SK-N-SH (cell line): ENCODE measurements at regions not wholly inside any gene's neighbourhood (a gene's known extent, or its start where the extent isn't known, plus 50 kb on each side); places are given as distances from the start of the nearest gene placed in this dataset.

Experiments
- CTCF ChIA-PET: fragments of 300-600, 350-600 bp; formaldehyde crosslinking; extraction: SDS; loops from one replicate; lab custom pipeline; 2021; lab: Yijun Ruan, JAX
- POLR2A ChIA-PET: fragments of 350-600 bp; sonication (Branson Sonifier 250); formaldehyde crosslinking; extraction: SDS; loops from one replicate; lab custom pipeline; 2020; ENCODE audit warnings: antibody characterized with exemption, inconsistent platforms; lab: Yijun Ruan, JAX
- DNase-seq: peaks from one replicate; pipeline ENCODE4 v3.0.0; 2012
- H2AFZ ChIP-seq: fragments of 200-600 bp; sonication (generic); 2 replicates; pipeline ENCODE4 v1.8.1; 2016; ENCODE audit warnings: antibody characterized with exemption, mild to moderate bottlenecking, low read depth
- H3F3A ChIP-seq: fragments of 200-600 bp; sonication (generic); replicated peaks from 2 replicates; pipeline ENCODE3; 2016; ENCODE audit warnings: antibody characterized with exemption, mild to moderate bottlenecking; ENCODE audit not compliant: insufficient read depth
- H3K27ac ChIP-seq, 2 experiments: fragments of 200-500 bp in 1 of 2; fragments of 200-600 bp in 1 of 2; sonication (Bioruptor generic) in 1 of 2; sonication (generic), shearing (Covaris generic) in 1 of 2; 2 replicates each; pipeline versions ENCODE4 v1.5.1 to v1.6.1; 2014 to 2016; ENCODE audit warnings: low read depth in 2 of 2, inconsistent platforms in 1 of 2, low read length in 1 of 2, mild to moderate bottlenecking in 1 of 2, mixed read lengths in 1 of 2
- H3K27me3 ChIP-seq: fragments of 200-600 bp; sonication (generic), shearing (Covaris generic); 2 replicates; pipeline ENCODE4 v1.6.1; 2016; ENCODE audit warnings: mixed run types; ENCODE audit not compliant: insufficient read depth
- H3K36me3 ChIP-seq, 2 experiments: fragments of 200-500 bp in 1 of 2; fragments of 200-600 bp in 1 of 2; sonication (Bioruptor generic) in 1 of 2; sonication (generic) in 1 of 2; replicated peaks in 1 of 2; 2 replicates each; pipeline versions ENCODE3 to v1.5.1; 2014 to 2016; ENCODE audit warnings: low read length in 1 of 2, mild to moderate bottlenecking in 1 of 2; ENCODE audit not compliant: insufficient read depth in 2 of 2, control insufficient read depth in 1 of 2
- H3K4me1 ChIP-seq, 2 experiments: fragments of 200-500 bp in 1 of 2; fragments of 200-600 bp in 1 of 2; sonication (Bioruptor generic) in 1 of 2; sonication (generic), shearing (Covaris generic) in 1 of 2; 2 replicates each; pipeline versions ENCODE4 v1.5.1 to v1.6.1; 2014 to 2016; ENCODE audit warnings: low read depth in 1 of 2, low read length in 1 of 2, mixed run types in 1 of 2; ENCODE audit not compliant: insufficient read depth in 2 of 2, control insufficient read depth in 1 of 2
- H3K4me2 ChIP-seq: fragments of 200-600 bp; sonication (generic), shearing (Covaris generic); 2 replicates; pipeline ENCODE4 v1.6.1; 2017; ENCODE audit warnings: mixed run types
- H3K4me3 ChIP-seq, 2 experiments: fragments of 200-500 bp in 1 of 2; fragments of 200-600 bp in 1 of 2; sonication (Bioruptor generic) in 1 of 2; sonication (generic), shearing (Covaris generic) in 1 of 2; 2 replicates each; pipeline versions ENCODE4 v1.5.1 to v1.8.1; 2014 to 2016; ENCODE audit warnings: low read depth in 2 of 2, inconsistent platforms in 1 of 2, low read length in 1 of 2, mild to moderate bottlenecking in 1 of 2, mixed read lengths in 1 of 2, moderate library complexity in 1 of 2
- H3K79me2 ChIP-seq: fragments of 200-600 bp; sonication (generic); 2 replicates; pipeline ENCODE4 v1.8.1; 2017; ENCODE audit warnings: mild to moderate bottlenecking; ENCODE audit not compliant: insufficient read depth
- H3K9ac ChIP-seq: fragments of 200-600 bp; sonication (generic); 2 replicates; pipeline ENCODE4 v1.6.1; 2017; ENCODE audit warnings: mixed run types
- H3K9me2 ChIP-seq: fragments of 200-600 bp; sonication (generic); 2 replicates; pipeline ENCODE4 v1.6.1; 2017; ENCODE audit warnings: mixed run types
- H3K9me3 ChIP-seq: fragments of 200-600 bp; sonication (generic); 2 replicates; pipeline ENCODE4 v1.6.1; 2017; ENCODE audit warnings: mixed run types, mild to moderate bottlenecking, moderate library complexity
- H4K20me1 ChIP-seq: fragments of 200-600 bp; sonication (generic); 2 replicates; pipeline ENCODE4 v1.6.1; 2017; ENCODE audit warnings: mild to moderate bottlenecking, mixed run types; ENCODE audit not compliant: insufficient read depth
- EZH2phosphoT487 ChIP-seq: fragments of 200-600 bp; sonication (generic); IDR thresholded peaks from 2 replicates; pipeline ENCODE4 v1.6.1; 2017; ENCODE audit warnings: low read depth, mixed run types, mild to moderate bottlenecking, antibody characterized with exemption, moderate library complexity, borderline replicate concordance
- FOXM1 ChIP-seq: IDR thresholded peaks from 2 replicates; pipeline ENCODE4 v1.4.0; 2012; ENCODE audit warnings: low read depth, mild to moderate bottlenecking
- IRF3 ChIP-seq: fragments of 150-350 bp; IDR thresholded peaks from 2 replicates; pipeline ENCODE4 v1.6.1; 2016; ENCODE audit warnings: mild to moderate bottlenecking, low read depth, low read length
- MAX ChIP-seq: IDR thresholded peaks from 2 replicates; pipeline ENCODE4 v1.4.0; 2012; ENCODE audit warnings: low read depth
- NFIC ChIP-seq: IDR thresholded peaks from 2 replicates; pipeline ENCODE4 v1.4.0; 2012; ENCODE audit warnings: borderline replicate concordance
- NRF1 ChIP-seq: IDR thresholded peaks from 2 replicates; pipeline ENCODE4 v1.6.1; 2012; ENCODE audit warnings: low read depth, mild to moderate bottlenecking, low read length
- PBX3 ChIP-seq: IDR thresholded peaks from 2 replicates; pipeline ENCODE4; 2012
- RCOR1 ChIP-seq: fragments of 150-350 bp; IDR thresholded peaks from 2 replicates; pipeline ENCODE4 v1.6.1; 2017; ENCODE audit warnings: antibody characterized with exemption, low read length
- RXRA ChIP-seq: IDR thresholded peaks from 2 replicates; pipeline ENCODE4 v1.4.0; 2012; ENCODE audit warnings: low read depth, mild to moderate bottlenecking, borderline replicate concordance
- USF1 ChIP-seq: IDR thresholded peaks from 2 replicates; pipeline ENCODE4 v1.4.0; 2012; ENCODE audit warnings: low read depth, borderline replicate concordance
- USF2 ChIP-seq: fragments of 150-350 bp; IDR thresholded peaks from 2 replicates; pipeline ENCODE4 v1.6.1; 2017; ENCODE audit warnings: antibody characterized with exemption, low read length, low read depth, borderline replicate concordance
- ZBTB33 ChIP-seq: IDR thresholded peaks from 2 replicates; pipeline ENCODE4 v1.4.0; 2012; ENCODE audit warnings: low read depth, borderline replicate concordance
- WGBS: methylation state at CpG from one replicate; pipeline ENCODE4 v1.1.6; 2017; ENCODE audit warnings: low lambda C conversion rate; 5-methylcytosine and 5-hydroxymethylcytosine counted together

GRCh38 chr3:145190761-145191160 lies 970.2 kb downstream of the PLOD2 start:
- no peak for DNase-seq
- no peak overlapping the region for H3K4me2 ChIP-seq
- no peaks in the 10 kb centered on the region for H3K36me3 ChIP-seq
- no peaks in the 10 kb centered on the region for H3K79me2 ChIP-seq
- no peaks in the 10 kb centered on the region for H3F3A ChIP-seq
- ChIA-PET CTCF (no interaction called here), POLR2A (no interaction called here)
- H3K9ac ChIP-seq, result no peak overlapping the region
- TF ChIP-seq IRF3 (no peak), RCOR1 (no peak), NFIC (no peak), RXRA (no peak), FOXM1 (no peak), MAX (no peak), ZBTB33 (no peak), NRF1 (no peak), USF1 (no peak), PBX3 (no peak), EZH2phosphoT487 (no peak), USF2 (no peak)
- no peak overlapping the region for H2AFZ ChIP-seq
- H3K4me3 ChIP-seq, result no peak overlapping the region
- no peaks in the 10 kb centered on the region for H3K27me3 ChIP-seq
- H3K9me2 ChIP-seq, result no peaks in the 10 kb centered on the region
- no peak overlapping the region for H3K27ac ChIP-seq
- no peaks in the 10 kb centered on the region for H3K4me1 ChIP-seq
- WGBS, result 5% methylated on average over 1 of the region's 1 CpG
- no peaks in the 10 kb centered on the region for H4K20me1 ChIP-seq
- H3K9me3 ChIP-seq, result no peaks in the 10 kb centered on the region
